ENCODE measurements at regions not wholly inside any gene's neighbourhood (a gene's known extent, or its start where the extent isn't known, plus 50 kb on each side); places are given as distances from the start of the nearest gene placed in this dataset.
A peak's percentile ranks its signal among the peaks of the same experiment; 100 is the strongest.

GRCh38 chr9:89745601-89746376, 141.0 kb downstream of the GADD45G start:
- DNase-seq (ENCODE audit: low read depth in 2 of 2): no peak

GRCh38 chr9:89746385-89747116, 141.7 kb downstream of the GADD45G start:
- no peak for DNase-seq (ENCODE audit: low read depth in 2 of 2)

GRCh38 chr9:89747596-89747995, 142.8 kb downstream of the GADD45G start:
- no peak for DNase-seq (ENCODE audit: low read depth in 2 of 2)

- no peak for DNase-seq (ENCODE audit: low read depth in 2 of 2)
Observed at GRCh38 chr9:89748021-89748670, 143.3 kb downstream of the GADD45G start.

- DNase-seq (ENCODE audit: low read depth in 2 of 2): no peak
Observed at GRCh38 chr9:89748831-89749499, 144.2 kb downstream of the GADD45G start.

GRCh38 chr9:89749500-89750116, 144.8 kb downstream of the GADD45G start:
- DNase-seq (ENCODE audit: low read depth in 2 of 2): no peak

DNA sequence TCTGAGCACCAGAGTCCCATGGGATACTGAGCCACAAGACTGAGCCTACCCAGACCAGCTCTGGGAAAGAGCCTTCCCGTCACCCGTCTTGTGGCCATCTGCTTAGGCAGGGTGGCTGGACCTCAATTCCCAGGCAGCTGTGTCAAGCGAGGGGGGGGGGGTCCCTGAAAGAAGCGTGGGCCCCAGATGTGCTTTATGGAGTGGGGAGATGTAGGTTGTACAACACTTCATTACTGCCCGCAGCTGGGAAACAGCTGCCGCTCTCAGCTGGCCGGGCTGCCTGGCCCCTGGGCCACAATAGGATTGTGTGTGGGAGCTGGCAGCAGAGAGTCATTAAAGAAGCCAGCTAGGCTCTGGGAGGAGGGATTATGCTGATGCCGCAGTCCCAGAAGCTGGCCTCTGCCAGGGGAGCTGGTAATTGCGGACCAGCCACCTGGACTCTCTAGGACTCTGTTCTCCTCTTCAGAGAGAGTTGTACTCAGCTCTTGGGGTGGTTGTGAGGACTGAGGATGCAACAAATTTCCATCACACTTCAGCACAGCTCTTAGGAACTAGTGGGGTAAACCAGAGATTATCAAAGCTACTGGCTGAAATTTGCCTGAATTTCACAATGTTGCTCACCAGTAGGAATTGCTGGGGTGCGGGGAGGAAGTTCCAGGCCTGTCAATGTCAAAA, 145.4 kb downstream of the GADD45G start:
- no peak for DNase-seq (ENCODE audit: low read depth in 2 of 2)

DNA sequence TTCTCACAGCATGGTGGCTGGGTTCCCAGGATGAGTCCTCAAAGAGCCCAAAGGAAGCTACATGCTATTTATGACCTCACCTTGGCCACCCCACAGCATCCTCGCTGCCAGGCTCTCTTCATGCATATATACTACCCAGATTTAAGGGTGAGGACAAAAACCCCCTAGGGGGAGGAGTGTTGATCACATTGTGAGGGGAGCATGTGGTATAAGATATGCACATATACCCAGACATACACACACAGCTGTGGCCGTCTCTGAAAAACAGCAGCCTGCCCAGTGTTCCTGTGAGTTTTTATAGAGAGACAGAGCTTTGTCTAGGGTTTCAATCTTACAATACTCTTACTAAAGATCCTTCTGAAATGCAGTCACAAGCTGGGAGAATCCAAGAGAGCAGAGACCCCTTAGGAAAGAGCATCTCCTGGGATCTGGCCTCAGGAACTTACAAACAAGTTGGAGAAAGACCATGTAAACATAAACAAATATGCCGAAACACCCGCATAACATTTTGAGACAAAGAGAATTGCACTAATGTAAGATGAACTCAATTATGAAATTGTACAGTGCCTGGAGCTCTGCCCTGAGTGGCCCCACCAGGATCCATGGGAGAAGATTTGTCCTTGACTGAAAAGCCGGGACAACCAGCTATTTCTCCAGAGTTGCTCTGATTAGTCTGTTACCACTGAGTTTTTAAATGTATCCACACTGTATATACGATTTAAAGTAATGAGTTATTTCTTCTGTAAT, 146.4 kb downstream of the GADD45G start:
- DNase-seq (ENCODE audit: low read depth in 2 of 2): no peak

DNA sequence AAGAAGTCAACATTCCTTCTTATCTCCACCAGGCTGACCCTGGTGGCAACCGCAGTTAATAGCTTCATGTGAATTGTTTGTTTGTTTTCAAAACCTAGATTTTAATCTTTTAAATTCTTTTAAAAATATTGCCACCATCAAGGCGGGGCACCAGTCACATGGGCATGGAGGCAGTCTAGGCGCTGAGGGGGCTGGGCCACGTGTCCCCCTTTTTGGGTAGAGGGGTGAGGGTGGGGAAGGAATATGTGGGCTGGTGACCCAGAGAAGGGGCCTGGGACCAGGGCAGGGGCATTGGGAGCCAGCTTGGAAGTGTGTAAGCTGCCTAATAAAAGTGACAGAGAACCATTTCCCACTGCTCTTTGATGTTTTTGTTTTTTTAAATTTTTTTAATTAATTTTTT, 147.3 kb downstream of the GADD45G start:
- no peak for DNase-seq (ENCODE audit: low read depth in 2 of 2)

GRCh38 chr9:89753472-89754055, 148.8 kb downstream of the GADD45G start:
- no peak for DNase-seq (ENCODE audit: low read depth in 2 of 2)

DNA sequence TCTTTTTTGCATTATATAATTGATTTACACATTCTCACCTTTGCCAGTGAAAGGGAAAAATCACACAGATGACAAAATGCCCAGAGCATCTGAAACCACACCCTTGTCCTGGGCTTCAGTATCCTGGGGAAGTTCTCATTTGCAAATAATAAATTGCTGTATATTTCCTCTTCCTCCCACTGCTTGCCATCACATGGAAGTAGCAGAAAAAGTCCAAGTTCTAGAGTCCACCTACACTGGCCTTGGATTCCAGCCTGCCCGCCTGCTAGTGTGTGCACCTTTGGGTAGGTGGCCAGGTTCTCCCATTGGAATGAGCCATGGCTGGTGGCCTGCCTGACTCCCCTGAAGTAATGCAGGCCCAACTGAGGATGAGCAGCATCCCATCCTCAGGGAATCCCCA, 149.4 kb downstream of the GADD45G start:
- no peak for DNase-seq (ENCODE audit: low read depth in 2 of 2)

DNA sequence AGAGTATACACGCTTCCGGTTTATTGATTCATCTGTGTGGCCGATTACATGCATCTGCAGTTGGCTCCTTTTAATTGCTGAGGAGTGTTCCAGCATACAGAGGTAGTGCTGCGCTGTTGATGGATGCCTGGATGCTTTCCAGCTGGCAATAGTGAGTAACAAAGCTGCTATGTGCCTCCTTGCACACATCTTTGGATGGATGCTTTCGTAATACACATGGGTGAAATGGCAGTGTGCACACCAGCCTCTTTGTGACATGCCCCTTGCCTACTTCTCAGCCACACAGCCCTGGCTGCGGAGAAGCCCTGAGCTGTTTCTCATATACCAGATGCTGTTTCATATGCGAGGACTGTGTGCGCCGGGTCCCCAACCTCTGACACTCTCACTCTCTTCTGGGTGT, 151.0 kb downstream of the GADD45G start:
- DNase-seq (ENCODE audit: low read depth in 2 of 2): peak in 1 of 2 donors; percentile 20

DNA sequence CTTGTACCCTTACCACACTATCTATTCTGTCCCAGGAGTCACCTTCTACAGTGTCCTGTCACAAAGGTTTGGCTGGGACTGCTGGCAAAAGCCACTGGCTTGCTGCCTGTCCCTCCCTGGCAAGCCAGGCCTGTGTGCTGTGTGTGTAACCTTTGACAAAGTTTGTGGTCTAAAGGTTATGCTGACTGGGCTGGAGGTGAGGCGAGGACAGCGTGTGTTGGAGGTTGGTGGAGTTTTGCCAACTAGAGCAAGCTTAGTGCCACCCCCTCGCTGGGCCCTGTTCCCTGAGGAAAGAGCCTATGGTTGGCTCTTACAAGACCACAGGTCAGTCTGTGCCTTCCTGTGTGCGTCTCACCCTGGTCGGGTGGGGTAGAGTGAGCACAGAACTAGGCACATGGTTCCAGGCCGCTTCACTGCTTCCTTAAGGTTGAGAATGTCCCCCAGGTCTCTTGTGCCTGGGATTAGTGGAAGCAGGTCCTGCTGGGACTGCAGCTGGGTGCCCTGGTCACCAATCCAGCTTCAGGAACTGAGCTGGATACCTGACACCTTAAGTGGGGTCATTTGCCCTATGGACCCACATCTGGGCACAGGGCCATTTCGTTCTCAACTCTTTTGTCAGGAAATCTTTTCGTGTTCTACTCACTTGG, 152.2 kb downstream of the GADD45G start:
- peak in 1 of 2 donors; percentile 3 for DNase-seq (ENCODE audit: low read depth in 2 of 2)

DNA sequence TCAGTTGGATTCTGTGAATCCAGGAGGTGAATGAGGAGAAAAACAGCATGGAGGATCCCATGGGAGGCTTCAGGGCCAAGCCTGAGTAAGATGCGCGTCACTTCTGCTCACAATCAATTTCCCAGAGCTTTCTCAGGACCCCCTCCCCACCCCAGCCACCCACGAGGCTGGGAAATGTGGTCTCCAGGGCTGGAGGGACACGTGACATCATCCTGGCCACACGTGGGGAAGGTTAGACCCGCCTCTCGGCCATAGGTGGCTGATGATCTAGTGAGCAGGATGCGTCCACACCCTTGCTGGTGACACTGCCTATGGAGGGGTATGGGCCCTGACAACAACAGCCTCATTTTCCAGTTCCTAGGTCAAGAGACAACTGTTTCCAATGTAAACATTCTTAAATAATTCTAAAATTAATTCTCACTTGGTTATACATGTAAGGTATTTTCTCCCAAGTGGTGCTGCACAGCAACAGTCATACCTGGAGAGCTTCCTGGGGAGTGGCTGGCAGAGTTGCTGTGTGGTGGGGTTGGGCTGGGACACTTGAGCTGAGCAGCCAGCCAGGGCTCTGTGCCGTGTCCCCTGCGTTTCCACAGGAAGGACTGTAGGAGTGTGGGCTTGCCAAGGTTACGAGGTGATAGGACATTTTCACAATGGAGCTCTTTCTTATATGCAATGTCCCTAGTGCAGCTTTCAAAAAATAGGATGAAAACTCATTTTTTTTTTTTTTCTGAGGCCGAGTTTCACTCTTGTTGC, 153.1 kb downstream of the GADD45G start:
- peak in 1 of 2 donors; percentile 11 for DNase-seq (ENCODE audit: low read depth in 2 of 2)

DNA sequence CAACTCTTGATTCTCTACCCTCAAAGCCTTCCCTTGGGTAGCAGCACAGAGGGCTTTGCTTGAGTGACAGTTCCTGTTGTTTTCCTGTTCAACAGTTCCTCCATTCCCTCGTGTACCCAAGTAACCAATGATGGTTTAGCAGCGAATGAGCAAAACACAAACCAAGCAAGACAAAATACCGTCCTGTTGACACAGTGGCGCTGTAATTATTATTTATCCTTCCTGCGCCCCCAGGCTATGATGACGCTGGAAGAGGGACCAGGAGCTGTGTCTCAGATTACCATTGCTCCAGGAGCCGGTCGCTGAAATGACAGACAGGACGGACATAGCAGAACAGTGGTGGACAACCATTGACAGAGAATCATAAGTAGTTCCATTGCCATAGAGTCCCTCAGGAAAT, 154.8 kb downstream of the GADD45G start:
- no peak for DNase-seq (ENCODE audit: low read depth in 2 of 2)

GRCh38 chr9:89760123-89760522, 155.3 kb downstream of the GADD45G start:
- no peak for DNase-seq (ENCODE audit: low read depth in 2 of 2)

GRCh38 chr9:89764217-89764616, 159.4 kb downstream of the GADD45G start:
- DNase-seq (ENCODE audit: low read depth in 2 of 2): no peak

DNA sequence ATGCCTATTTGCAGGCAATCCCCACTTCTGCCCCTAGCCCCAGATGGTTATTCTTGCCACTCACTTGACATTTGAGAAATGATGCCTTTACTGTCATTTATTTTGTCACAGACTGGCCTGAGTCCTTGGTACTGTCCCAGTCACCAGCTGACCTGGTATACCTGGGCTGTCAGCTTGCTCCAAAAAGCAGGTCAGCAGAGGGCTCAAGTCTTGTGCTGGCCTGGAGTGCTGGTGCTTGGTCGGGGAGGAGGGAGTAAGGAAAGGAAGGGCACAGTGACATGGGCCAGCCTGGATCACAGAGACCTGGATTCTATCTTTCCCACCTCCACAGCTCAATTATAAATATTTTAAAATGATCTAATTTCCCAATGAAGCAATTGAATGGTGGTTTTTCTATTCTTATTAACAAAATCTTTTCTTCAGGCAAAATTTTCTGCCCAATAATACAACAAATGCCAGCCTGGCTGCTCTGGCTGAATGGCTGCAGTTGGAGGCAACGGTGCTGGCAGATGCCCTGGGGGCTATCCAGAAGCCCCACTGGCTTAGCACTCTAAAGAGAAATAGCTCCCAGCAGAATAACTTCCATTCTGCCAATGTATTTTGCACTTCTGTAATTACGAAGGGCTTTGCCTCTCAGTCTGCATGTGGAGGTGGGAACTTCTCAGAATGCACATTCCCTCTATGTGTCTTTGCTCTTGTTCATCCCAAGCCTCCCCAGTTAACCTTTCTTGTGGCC, 160.6 kb downstream of the GADD45G start:
- no peak for DNase-seq (ENCODE audit: low read depth in 2 of 2)

Data from lung microvascular endothelial cell (primary cell).